ENCODE measurements at regions not wholly inside any gene's neighbourhood (a gene's known extent, or its start where the extent isn't known, plus 50 kb on each side); places are given as distances from the start of the nearest gene placed in this dataset.

DNA sequence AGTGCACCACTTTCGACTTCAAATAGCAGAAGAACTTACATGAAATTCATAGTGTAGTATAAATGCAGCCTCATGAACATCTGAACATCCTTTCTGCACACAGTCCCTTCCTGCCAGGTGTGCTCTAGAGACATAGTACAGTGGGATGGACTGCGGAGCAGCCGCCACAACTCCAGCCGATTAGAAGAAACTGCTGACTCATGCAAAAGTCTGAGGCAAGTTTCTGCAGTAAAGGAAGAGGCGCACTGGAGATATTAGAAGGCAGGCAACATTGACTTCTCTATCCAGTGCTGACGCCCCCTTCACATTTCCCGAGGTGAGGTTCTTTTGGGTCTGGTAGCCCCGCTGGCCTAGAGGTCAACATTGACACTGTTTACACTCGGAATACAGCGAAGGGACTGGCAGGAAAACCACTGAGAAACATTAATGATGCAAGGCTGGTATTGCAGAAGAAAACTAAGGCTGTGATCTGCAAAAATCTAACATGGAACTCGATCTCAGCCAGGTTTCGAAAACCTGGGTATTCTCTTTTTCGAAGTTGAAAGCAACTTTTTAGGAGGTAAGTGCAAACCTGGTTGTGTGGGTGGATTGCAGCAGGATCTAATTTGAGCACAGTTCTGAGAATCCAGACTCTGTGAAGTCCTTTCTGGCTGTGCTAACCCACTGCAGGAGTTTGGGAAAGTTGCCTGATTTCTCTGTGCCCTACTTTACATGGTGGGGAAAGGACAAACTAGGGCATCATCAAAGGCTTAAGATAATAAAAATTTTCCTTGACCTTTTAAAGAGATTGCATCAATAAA is 90.7 kb downstream of the CDC7 start:
- Mint-ChIP-seq H3K27me3 (ENCODE audit: low read depth) (no peaks in the 10 kb centered on the region), H3K27ac (ENCODE audit: unreplicated experiment) (no peak overlapping the region), H3K4me3 (ENCODE audit: unreplicated experiment) (no peak overlapping the region), H3K4me1 (ENCODE audit: low read depth) (no peaks in the 10 kb centered on the region), H3K36me3 (ENCODE audit: low read depth) (no peaks in the 10 kb centered on the region), H3K9me3 (ENCODE audit: low read depth) (no peaks in the 10 kb centered on the region)
- no peak for DNase-seq (ENCODE audit: low spot score)
- TF ChIP-seq, protein P1, sequence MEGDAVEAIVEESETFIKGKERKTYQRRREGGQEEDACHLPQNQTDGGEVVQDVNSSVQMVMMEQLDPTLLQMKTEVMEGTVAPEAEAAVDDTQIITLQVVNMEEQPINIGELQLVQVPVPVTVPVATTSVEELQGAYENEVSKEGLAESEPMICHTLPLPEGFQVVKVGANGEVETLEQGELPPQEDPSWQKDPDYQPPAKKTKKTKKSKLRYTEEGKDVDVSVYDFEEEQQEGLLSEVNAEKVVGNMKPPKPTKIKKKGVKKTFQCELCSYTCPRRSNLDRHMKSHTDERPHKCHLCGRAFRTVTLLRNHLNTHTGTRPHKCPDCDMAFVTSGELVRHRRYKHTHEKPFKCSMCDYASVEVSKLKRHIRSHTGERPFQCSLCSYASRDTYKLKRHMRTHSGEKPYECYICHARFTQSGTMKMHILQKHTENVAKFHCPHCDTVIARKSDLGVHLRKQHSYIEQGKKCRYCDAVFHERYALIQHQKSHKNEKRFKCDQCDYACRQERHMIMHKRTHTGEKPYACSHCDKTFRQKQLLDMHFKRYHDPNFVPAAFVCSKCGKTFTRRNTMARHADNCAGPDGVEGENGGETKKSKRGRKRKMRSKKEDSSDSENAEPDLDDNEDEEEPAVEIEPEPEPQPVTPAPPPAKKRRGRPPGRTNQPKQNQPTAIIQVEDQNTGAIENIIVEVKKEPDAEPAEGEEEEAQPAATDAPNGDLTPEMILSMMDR (IDR thresholded peaks at IDR 0.05) = no peak

DNA sequence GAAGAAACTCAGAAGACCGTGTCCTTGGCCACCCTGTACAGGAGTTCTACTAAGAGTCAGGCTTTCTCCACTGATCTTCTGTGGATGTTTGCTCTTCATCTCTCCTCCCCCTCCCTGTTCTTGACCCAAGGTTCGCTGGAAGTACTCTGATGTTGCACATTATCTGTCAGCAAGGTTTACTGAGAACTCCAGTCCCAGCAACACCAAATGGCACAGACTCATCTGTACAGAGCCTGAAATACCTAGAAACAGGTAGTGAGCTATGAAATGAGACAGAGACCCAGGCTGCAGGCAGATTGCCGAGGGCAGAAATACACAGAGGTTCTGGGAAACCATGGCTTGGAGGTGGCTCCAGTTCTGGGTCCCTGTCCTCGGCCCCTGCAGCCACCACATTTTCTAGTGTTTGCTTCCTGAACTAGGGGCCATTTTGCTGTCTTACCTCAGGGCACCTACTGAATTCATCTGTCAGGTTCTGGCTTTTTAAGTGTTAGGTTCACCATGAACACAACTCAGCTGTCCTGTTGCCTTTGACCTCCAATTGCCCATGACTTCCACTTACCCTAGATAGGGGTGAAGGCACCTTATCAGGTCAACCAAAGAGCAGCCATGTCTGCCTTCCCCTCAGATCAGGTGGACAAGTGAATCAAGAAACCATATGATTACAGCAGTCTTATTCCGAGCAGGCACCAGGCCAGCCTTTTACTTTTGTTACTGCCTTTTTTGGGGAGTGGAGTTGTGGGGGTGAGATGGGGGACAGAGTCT is 92.2 kb downstream of the CDC7 start:
- TF ChIP-seq, protein P1 (IDR thresholded peaks at IDR 0.05) = no peak
- H3K27ac Mint-ChIP-seq (ENCODE audit: unreplicated experiment) = no peak overlapping the region
- H3K27me3 Mint-ChIP-seq (ENCODE audit: low read depth) = no peaks in the 10 kb centered on the region
- H3K4me3 Mint-ChIP-seq (ENCODE audit: unreplicated experiment) = no peak overlapping the region
- peaks cover 6% of the 10 kb centered on the region for H3K4me1 Mint-ChIP-seq (ENCODE audit: low read depth)
- DNase-seq (ENCODE audit: low spot score) = no peak
- H3K36me3 Mint-ChIP-seq (ENCODE audit: low read depth) = no peaks in the 10 kb centered on the region
- no peaks in the 10 kb centered on the region for H3K9me3 Mint-ChIP-seq (ENCODE audit: low read depth)

DNA sequence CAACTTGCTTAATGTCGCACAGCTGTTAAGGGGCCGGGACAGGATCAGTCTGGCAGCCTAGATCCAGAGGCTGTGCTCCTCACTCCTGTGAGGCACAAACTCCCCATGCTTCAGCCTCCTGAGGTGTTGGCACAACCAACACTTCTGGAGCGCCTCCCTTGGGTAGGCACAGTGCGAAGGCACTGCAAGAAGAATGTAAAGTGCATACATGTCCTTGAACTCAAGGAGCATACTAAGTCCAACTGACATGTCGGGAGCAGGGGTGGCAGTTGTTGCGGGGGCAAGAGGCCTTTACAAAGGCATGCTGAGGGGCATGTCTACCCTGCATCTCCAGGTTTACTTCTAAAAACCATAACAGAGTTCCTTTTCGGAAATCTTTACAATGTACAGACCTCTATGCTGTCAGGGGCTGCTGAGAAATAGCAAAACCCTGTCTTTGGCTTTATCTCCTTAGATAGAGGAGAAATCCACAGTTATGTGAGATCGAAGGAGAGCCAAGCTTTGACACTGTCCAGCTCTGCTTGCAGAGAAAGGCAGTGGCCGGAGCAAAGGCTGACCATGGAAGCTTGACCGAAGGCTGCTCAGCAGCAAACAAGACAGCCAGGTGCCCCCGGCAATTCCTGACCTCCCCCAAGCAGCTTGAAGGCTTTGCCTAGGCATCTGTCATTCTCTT is 93.9 kb downstream of the CDC7 start:
- Mint-ChIP-seq H3K27me3 (ENCODE audit: low read depth) (no peaks in the 10 kb centered on the region), H3K9me3 (ENCODE audit: low read depth) (no peaks in the 10 kb centered on the region), H3K36me3 (ENCODE audit: low read depth) (no peaks in the 10 kb centered on the region), H3K27ac (ENCODE audit: unreplicated experiment) (no peak overlapping the region), H3K4me1 (ENCODE audit: low read depth) (peaks cover 6% of the 10 kb centered on the region), H3K4me3 (ENCODE audit: unreplicated experiment) (no peak overlapping the region)
- no peak for DNase-seq (ENCODE audit: low spot score)
- TF ChIP-seq, protein P1 (IDR thresholded peaks at IDR 0.05) = no peak

DNA sequence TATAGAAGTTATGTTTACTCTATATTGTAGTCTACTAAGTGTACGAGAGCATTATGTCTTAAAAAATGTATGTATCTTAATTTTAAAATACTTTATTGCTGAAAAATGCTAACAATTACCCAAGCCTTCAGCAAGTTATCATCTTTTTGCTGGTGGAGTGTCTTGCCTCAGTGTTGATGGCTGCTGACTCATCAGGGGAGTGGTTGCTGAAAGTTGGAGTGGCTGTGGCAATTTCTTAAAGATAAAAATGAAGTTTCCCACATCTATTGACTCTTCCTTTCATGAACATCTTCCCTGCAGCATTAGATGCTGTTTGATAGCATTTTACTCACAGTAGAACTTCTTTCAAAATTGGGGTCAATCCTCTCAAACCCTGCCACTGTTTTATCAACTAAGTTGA is 95.8 kb downstream of the CDC7 start:
- H3K36me3 Mint-ChIP-seq (ENCODE audit: low read depth) = no peaks in the 10 kb centered on the region
- DNase-seq (ENCODE audit: low spot score) = no peak
- peaks cover 9% of the 10 kb centered on the region for H3K4me1 Mint-ChIP-seq (ENCODE audit: low read depth)
- H3K27ac Mint-ChIP-seq (ENCODE audit: unreplicated experiment) = no peak overlapping the region
- H3K27me3 Mint-ChIP-seq (ENCODE audit: low read depth) = no peaks in the 10 kb centered on the region
- no peaks in the 10 kb centered on the region for H3K9me3 Mint-ChIP-seq (ENCODE audit: low read depth)
- TF ChIP-seq, protein P1 (IDR thresholded peaks at IDR 0.05) = no peak
- no peak overlapping the region for H3K4me3 Mint-ChIP-seq (ENCODE audit: unreplicated experiment)

DNA sequence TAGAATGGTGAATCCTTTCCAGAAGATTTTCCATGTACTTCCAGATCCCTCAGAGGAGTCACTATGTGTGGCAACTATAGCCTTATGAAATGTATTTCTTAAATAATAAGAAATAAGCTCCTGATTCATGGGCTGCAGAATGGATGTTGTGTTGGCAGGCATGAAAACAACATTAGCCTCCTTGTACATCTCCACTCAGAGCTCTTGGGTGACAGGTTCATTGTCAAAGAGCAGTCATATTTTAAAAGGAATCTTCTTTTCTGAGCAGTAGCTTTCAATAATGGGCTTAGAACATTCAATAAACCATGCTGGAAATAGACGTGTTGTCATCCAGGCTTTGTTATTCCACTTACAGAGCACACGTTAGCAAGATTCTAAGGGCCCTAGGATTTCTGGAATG is 96.6 kb downstream of the CDC7 start:
- no peak overlapping the region for H3K4me3 Mint-ChIP-seq (ENCODE audit: unreplicated experiment)
- no peaks in the 10 kb centered on the region for H3K36me3 Mint-ChIP-seq (ENCODE audit: low read depth)
- peaks cover 9% of the 10 kb centered on the region for H3K4me1 Mint-ChIP-seq (ENCODE audit: low read depth)
- H3K27ac Mint-ChIP-seq (ENCODE audit: unreplicated experiment) = no peak overlapping the region
- H3K27me3 Mint-ChIP-seq (ENCODE audit: low read depth) = no peaks in the 10 kb centered on the region
- no peak for DNase-seq (ENCODE audit: low spot score)
- TF ChIP-seq, protein P1 (IDR thresholded peaks at IDR 0.05) = no peak
- no peaks in the 10 kb centered on the region for H3K9me3 Mint-ChIP-seq (ENCODE audit: low read depth)

All from chondrocyte (in vitro differentiated cells).